GM21381 (cell line): ENCODE measurements at regions not wholly inside any gene's neighbourhood (a gene's known extent, or its start where the extent isn't known, plus 50 kb on each side); places are given as distances from the start of the nearest gene placed in this dataset.

Experiments used
- ATAC-seq: cut with Tn5 transposase; IDR thresholded peaks from one replicate; pipeline ENCODE4 v1.9.1; 2021; ENCODE audit warnings: mild to moderate bottlenecking, moderate library complexity; ENCODE audit not compliant: unreplicated experiment

DNA sequence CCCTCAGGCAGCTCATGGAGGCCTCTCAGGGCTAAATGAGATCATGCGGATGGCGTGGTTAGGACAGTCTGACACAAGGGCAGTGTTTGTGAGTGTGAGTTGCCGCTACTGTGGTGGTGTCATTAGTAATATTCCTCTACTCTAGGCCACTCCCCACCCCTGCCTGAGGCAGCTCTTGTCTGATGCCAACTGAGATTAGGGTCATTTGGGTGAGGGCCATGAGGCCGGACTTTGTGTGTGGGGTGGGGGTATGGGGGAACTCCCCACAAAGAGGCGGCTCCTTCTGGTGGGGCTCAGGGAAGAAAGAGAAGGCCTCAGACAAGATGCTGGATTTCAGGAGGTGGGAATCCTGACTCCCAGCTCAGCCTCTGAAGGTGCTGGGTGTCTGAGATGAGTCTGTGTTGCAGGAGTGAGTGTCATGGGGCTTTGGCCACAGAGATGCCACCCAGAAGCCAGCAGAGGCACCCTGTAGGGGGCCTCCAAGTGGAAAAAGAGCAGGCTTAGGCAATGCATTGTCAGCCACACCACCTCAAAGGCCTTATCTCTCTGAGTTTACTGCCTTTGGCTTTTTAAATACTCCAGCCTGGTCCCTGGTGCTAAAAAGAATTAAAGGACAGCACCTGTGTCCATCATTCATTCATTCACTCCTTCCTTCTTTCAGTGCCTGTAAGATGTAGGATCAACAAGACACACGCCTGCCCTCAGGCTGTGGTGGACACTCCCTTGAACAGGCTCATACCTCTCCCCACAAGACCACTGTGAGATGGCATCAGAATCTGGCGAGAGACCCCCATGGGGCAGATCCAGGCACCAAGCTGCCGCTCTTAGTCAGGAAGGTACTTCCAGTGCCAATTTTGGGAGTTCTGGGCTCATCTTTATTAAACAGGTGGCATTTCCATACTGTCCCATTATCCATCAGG, 175.2 kb downstream of the MRPL14 start:
- no peak for ATAC-seq

DNA sequence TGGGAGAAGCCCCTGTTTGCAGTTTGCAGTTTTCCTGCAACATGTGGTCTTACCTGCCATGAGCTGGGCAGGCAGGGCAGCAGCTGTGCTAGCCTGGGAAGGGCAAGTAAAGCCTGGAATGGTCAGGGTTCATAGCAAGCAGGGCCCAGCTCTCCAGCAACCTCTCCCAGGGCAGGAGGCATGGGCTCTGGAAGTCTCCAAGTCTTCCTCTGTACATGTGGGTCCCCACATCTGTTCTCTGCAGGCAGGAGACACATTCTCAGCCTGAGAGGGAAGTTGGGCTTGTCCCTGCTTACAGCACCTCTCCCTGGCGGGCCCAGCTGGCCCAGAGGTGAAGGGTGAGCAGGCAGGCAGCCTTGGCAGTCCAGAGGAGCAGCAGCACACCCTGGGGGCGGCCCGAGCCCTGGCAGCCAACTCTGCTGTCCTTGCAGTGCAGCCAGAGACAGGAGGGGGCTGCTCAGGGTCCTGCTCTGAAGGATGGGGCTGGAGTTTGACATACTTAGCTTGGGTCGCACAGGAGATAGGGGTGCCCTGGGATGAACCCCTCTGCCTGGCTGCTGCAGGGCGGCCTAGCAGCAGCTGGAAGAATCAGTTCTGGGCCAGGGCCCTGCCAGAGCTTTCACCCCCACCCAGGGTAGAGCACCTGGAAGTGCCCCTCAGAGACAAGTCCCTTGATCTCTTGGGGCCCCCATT, 176.0 kb downstream of the MRPL14 start:
- no peak for ATAC-seq

DNA sequence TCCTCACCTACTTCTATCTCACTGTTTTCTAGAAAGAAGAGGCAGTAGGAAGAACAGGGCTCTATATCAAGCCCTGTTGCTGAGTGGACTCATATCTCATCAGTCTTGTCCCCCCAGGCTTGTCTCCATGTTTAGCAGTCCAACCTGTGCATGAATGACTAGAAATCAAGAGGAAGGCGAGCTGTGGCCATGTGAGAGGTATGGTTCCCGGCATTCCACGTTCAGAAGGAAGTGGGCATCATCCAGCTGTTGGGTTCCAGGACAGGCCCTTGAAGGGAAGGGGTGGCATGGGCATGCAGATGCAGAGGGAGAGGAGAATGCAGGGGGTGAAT, 176.6 kb downstream of the MRPL14 start:
- no peak for ATAC-seq

DNA sequence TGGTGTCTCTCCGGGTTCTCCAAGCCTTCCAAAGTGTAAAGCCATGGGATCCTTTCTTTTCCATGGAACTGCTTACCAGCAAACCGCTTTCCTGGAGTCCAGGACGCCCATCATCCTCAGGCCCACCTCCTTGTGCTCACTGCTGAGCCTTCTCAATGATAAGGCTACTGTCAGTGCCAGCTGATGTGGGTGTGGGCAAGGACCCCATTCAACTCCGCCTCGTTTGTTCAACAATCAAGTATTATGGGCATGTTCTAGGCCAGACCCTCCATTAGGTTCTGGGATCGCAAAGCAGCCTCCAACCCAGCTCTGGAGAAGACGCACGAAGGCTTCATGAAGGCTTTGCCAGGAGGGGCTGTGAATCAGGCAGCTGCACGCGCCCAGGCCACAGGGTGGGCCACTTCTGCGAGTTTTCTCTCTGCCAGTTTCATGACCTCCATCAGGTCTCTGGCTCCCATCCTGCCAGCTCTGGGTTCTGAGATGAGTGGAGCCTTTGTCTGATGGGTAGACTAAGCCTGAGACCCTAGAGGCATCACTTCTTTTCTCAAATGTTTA, 177.1 kb downstream of the MRPL14 start:
- ATAC-seq: no peak

DNA sequence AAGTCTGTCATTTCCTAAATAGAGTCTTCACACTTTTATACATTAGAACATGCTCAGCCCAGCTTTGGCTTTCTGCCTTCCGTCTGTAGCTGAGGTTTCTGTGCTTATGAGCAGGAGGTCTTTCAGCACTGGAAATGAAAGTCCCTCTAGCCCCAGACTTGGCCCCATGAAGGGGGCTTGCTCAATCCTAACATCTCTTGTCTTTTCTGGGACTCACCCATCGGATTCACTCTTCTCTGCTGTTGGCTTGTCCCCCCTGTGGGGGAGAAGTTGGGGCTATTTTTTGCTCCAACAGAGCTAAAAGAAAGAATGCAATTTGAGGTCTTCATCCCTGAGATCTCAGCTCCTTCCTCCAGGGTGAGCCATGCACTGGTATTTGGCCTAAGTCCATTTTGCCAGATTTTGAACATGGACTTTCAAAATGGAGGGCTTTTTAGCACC, 177.7 kb downstream of the MRPL14 start:
- ATAC-seq: no peak

DNA sequence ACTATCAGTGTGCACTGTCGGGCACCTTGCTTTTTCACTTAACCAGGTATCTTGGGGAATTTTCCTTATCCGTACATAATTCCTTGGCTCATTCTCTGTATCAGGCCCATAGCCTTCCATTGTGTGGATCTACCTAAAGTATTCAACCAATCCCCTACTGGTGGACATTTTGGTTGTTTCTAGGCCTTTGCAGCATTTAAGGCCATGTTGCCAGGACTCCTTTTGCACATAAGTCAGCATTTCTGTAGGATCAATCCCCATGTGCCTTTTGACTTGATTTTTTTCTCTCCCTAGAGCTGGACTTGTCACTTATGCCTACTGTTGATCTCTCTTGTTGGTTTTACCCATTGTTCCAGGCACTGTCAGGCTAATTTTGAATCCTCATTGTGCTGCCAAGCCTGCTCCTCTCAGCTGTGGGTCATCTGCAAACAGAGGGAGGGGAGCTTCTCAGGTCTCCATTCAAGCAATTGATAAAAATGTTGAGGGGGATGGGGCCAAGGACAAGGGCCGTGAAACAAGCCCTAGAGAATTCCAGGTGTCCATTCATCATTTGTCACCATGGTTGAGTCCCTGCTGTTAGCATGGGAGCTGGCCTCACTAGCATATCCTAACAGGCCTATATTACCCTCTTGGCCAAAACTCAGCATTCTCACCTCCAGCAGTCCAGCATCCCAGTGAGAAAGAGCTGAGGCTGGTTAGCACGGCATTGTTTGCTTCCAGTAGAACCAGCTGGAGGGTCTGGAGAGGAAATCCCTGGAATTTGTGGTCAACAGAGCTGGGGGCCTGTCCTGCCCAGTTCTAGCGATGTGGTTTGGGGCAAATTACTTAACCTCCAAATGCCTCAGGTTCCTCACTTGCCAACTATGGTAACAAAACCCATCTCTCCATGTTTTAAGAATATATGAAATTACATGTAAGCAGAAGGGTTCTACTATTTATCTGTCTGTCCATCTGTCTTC, 178.4 kb downstream of the MRPL14 start:
- ATAC-seq: no peak

DNA sequence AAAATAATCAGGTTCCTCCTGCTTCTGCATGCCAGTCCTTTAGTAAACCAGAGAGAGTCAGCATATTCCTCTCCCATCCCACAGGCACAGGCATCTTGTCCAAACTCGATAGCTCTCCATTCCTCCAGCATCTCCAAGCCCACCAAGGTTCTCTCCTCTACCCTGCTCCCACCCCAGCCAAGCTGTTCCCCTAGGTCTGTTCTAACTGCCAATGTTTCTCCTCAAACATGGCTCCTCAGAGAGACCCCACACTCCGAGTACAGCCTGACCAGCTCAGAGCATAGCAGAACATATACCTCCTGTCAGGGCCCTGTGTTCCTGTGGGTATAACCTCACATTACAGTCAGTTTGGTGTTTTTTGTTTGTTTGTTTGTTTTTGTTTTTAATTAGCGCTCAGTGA, 177.8 kb downstream of the VEGFA start:
- ATAC-seq: no peak

DNA sequence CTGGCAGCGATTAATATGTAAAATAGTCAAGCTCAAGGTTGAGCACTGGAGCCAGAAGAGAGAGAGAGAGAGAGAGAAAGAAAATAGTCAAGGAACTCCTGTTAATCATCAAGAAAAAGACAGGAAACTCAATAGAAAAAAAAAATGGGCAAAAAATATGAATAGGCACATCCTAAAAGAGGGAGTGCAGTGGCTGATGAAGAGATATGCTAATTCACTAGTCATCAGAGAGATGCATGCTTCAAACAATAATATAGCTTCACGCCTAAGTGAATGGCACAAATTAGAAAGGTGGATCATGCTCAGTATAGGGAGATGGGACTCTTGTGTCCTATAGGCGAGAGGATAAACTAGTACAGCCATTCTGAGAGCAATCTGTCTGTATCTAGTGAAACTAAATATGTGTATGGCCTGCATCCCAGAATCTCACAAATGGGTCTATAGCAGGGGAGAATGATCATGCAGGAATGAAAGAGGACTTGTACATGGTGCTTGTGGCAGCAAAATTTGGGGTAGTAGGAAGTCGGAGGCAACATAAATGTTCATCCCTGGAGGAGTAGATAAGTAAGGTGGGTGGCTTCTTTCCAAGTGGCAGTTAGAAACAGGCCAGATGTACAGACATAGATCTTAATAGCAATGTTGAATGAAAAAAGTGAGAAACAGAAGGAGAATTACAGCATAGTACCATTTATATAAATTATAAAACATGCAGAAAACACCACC, 176.8 kb downstream of the VEGFA start:
- no peak for ATAC-seq

DNA sequence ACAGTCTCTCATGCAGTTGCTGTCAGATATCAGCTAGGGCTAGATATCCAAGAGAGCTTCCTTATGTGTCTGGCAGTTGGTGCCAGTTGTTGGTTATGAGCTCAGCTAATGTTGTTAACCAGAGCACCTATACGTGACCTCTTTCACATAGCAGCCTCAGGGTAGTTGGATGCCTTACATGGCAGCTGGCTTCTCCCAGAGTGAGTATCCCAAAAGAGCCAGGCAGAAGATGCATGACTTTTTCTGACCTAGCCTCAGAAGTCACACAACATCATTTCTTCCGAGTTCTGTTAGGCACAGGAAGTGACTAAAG, 175.7 kb downstream of the VEGFA start:
- no peak for ATAC-seq

DNA sequence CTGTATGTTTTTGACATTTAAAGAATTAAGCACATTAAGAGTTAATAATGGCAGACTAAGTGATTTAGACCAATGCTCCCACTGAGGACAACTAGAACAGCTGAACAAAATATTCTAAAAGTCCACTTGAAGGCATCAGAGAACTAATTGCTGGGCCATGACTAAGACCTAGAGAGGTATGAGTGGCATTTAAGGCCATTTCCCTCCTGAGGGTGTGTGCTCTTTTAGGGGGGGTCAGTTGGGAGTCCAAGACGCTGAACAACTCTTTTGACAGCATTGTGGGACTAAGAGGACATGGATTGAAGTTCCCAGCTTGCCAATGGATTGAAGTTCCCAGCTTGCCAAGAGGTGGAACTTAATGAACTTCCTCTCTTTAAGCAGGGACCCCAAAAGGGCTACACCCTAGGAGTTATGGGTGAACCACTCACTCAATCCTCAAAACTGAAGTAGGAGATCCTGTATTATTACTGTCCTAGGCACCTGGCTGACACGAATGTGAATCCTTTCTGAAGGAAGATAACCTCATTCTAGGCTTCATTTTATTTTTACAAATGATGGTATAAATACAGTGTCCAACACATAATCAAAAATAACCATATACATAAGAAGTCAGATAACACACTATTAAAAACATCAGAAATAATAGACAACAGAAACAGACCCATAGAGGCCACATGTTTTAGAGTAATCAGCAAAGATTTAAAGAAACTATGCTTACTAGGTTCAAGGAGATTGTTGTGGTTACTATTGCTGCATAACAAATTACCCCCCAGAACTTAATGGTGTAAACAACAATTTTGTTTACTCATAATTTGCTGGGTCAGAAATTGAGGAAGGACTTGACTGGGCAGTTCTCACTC, 175.1 kb downstream of the VEGFA start:
- no peak for ATAC-seq

DNA sequence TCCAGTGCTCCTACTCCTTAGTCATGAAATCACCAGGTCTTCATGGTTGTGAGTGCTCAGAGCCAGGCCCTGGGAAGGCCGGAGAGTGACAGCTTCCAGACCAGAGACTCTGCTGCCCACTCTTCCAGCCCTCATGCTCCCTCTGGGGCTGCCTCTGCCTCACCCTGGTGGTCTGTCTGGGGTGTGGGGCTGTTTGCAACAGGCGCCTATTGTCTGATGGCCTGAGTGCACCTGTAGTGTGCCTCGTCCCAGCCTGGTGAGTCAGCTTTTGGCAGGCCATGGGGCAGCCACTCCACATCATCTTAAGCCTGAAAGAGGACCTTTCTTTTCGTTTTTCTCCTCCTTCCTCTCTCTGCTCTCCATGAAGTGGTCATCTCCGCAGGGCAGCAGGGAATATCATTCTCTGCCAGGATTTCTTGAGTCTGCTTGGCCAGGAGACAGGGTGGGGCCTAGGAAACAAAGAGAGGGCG, 173.8 kb downstream of the VEGFA start:
- no peak for ATAC-seq

DNA sequence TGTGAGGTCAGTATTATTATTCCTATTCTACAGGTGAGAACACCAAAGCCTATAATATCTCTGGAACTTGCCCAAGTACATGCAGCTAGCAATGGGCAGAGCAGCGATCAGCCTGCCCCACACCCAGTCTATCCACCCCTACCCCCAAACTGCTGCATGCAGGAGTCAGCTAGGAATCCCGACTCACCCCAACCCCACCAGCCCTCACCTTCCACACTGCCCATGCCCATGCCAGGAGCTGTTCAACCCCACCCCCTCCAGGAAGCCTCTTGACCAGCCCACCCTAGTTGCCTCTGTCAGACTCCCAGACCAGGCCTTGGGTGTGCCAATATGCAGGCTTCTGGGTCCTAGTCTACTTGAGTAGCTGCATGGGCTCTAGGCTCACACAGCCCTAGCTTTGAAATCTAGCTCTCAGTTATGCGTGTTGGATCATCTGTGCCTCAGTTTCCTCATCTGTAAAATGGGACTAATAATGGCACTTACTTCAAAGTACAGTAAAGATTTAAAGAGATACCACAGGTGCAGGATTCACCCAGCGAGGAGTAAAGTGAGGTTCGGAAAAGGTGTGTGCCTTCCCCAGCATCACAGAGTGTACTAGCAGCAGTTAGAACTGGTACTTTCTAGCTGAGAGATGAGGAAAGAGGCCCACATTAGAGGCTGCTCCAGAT, 173.2 kb downstream of the VEGFA start:
- no peak for ATAC-seq

DNA sequence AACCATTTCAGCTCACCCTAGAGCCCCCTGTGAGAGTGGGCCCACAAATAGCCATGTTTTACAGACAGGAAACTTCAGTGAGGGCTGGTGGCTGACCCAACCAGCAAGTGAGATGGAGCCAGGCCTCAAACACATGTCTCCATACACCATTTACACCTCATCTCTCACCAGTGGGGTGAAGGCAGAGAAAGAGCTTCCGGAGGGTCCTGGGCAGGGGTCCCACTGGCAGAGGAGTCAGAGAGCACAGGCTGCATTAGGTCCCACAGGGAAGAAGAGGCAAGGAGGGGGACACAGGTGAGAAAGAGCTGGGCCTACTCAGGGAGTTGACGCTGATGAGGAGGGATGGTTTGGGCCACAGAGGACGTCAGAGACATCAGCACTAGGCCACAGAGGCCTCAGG, 172.6 kb downstream of the VEGFA start:
- no peak for ATAC-seq

DNA sequence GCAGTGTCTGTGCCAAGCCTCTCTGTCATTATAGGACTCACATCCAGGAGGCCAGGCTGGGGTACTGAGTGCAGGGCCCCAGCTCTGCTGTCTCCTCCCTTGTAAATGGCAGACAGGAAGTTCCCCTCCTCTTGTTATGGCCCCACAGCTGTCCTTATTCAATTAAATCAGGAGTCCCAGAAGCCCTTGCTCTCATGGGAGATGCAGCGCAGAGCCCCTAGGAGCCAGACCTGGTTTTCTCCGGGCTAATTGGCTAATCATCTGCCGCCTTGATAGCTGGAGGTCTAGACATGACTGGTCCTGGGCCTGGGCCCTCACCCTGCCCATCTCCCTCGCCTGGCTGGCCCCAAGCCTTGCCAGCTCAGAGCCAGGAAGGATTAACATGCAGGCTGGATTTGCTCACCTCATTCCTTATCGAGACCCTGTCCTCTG, 172.0 kb downstream of the VEGFA start:
- no peak for ATAC-seq

DNA sequence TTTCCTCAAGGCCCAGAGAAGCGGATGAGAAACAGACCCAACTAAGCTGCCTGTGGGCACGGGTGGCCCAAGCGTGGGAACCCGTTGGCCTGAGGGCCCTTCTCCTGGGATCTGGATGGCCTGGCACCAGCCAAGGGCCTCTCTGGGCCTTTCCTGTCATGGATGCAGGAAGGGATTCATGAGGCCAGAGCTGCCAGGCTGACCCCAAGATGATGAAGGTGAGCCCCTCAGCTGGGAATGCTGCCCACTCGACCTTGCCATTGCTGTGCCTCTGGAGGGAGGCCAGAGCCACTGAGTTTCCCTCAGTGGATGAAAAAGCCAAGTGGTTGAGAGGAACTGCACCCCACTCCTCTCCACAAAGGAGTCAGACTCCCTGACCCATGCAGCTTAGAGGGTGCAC, 171.2 kb downstream of the VEGFA start:
- ATAC-seq: no peak

DNA sequence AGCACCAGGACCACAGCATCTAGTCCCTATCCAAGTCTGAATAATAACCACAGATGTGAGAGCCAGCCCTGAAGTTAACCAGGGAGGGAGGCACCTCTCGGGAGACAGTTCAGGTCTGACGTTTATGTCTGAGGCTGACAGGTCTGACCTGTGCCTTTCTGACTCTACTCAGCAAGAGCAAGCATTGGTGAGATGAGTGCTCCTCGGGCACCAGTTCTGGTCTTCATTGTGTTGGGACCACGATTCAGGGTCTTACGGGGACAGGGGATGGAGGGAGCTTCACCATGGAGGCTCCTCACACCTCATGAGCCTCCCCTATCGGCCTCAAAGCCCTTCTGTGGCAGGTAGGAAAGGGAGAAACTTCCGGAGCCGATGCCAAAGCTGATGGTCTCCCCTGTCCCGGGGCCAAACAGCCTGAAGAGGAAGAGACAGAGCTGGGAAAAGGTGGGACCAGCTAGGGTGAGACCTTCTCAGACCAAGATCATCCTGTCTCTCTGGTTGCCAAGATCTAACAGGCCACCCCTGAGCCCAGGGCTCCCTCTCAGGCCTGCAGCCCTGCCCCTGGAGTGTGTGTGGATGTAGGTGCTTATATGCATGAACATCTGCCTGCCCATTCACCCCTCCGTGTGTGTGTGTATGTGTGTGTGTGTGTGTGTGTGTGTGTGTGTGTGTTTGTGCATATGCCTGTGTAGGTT, 170.5 kb downstream of the VEGFA start:
- ATAC-seq: no peak

DNA sequence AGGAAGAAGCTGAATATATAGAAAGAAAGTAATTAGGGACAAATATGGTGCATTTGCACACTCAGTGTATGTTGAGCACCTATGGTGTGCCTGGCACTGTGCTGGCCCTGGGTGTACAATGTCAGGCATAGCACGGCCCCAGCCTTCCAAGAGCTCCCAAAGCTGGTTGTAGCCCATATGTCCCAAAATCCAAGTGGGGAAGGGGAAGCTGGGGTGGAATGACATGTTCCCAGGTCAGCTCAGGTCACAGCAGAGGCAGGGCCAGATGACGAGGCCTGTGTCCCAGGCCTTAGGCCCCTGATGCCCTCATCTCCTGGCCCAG, 170.0 kb downstream of the VEGFA start:
- no peak for ATAC-seq

DNA sequence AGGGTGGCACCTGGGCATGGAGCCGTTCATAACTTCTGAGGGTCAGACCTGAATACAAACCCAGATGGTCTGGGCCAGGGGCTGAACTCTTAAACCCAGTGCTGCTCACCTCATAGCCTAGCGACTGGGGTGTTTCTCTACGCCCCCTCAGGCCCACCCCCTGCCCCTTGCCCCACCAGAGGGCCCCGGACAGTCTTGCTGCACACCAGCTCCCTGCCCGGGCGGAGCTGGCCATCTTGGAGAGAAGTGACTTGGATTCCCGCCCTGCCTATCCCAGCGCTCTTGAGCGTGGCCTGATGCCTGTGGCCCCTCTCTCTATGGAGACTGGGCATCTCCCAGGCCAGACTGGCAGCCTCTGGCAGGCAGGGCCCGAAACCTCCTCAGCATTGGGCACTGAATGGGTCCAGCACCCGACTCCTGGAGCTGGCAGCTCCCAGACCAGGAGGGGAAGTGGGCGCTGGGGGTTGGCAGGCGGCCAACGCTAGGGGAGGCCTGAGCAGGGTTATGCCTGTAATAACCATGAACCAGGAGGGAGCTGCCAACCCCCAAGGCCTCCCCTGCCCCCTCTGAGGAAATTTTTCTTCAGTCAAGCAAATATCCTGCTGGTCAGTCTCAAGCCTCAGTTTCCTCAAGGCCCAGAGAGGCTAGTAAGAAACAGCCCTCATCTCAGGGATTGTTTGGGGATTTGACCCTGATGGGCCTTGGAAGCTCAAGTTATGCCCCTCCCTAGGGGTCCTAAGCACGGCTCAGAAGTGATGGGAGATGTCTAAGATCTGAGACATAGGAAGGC, 169.5 kb downstream of the VEGFA start:
- no peak for ATAC-seq
